Esophagus squamous epithelium (tissue), 5 donors: ENCODE measurements at regions not wholly inside any gene's neighbourhood (a gene's known extent, or its start where the extent isn't known, plus 50 kb on each side); places are given as distances from the start of the nearest gene placed in this dataset.

Experiments used
- DNase-seq: peaks from one replicate; lab custom pipeline; 2025; lab: John Stamatoyannopoulos, UW
- H3K27ac ChIP-seq, 4 donors: fragments of 200-600 bp; sonication (generic); one replicate each; pipeline ENCODE4 v1.5.1; 2016 to 2019; ENCODE audit warnings: mild to moderate bottlenecking in 1 of 4
- H3K27me3 ChIP-seq, 4 donors: fragments of 200-600 bp; sonication (generic); 1 replicate in 3 of 4; 2 replicates in 1 of 4; pipeline versions ENCODE4 v1.5.1 to v1.6.0; 2017 to 2021; ENCODE audit warnings: antibody characterized with exemption in 1 of 4
- H3K36me3 ChIP-seq, 3 donors: fragments of 200-600 bp; sonication (generic); one replicate each; pipeline ENCODE4 v1.5.1; 2016 to 2019
- H3K4me1 ChIP-seq, 3 donors: fragments of 200-600 bp; sonication (generic); one replicate each; pipeline ENCODE4 v1.5.1; 2017 to 2019
- H3K4me3 ChIP-seq, 4 donors: fragments of 200-600 bp; sonication (generic); 1 replicate in 3 of 4; 2 replicates in 1 of 4; pipeline ENCODE4 v1.5.1; 2016 to 2019; ENCODE audit warnings: mild to moderate bottlenecking in 2 of 4, moderate library complexity in 1 of 4
- H3K9me3 ChIP-seq, 3 donors: fragments of 200-600 bp; sonication (generic); one replicate each; pipeline ENCODE4 v1.5.1; 2016 to 2019
- POLR2A ChIP-seq, 4 donors: fragments of 450-650 bp; IDR thresholded peaks; one replicate each; pipeline ENCODE4 v1.6.1; 2017; ENCODE audit warnings: antibody characterized with exemption in 4 of 4, mild to moderate bottlenecking in 4 of 4, moderate library complexity in 3 of 4
- WGBS, 2 donors: methylation state at CpG; one replicate each; pipeline ENCODE4 v1.1.5; 2018; 5-methylcytosine and 5-hydroxymethylcytosine counted together
- intact Hi-C: fragments of 100-400 bp; cut with DNase I; formaldehyde crosslinking; loops from one replicate; pipeline ENCODE4 v1.15.0; 2022
- TF ChIP-seq, protein P1 (sequence below), 6 experiments: fragments of 450-650 bp in 4 of 6; fragments of 200-600 bp in 2 of 6; sonication (generic) in 2 of 6; IDR thresholded peaks; one replicate each; pipeline ENCODE4 v1.5.1; 2016 to 2019; ENCODE audit warnings: antibody characterized with exemption in 6 of 6, mild to moderate bottlenecking in 4 of 6, moderate library complexity in 4 of 6
- donor health status: DM: yes; HTN: yes; CAD: no.

- no peak overlapping the region for H3K27ac ChIP-seq
- H3K9me3 ChIP-seq = no peaks in the 10 kb centered on the region
- H3K4me3 ChIP-seq = no peak overlapping the region
- H3K4me1 ChIP-seq = no peaks in the 10 kb centered on the region
- DNase-seq = no peak
- intact Hi-C loops = no loop called here
- WGBS, 2 donors = 78 to 100% methylated on average over 1 of the region's 1 CpG
- H3K36me3 ChIP-seq = no peaks in the 10 kb centered on the region
- TF ChIP-seq, protein P1, sequence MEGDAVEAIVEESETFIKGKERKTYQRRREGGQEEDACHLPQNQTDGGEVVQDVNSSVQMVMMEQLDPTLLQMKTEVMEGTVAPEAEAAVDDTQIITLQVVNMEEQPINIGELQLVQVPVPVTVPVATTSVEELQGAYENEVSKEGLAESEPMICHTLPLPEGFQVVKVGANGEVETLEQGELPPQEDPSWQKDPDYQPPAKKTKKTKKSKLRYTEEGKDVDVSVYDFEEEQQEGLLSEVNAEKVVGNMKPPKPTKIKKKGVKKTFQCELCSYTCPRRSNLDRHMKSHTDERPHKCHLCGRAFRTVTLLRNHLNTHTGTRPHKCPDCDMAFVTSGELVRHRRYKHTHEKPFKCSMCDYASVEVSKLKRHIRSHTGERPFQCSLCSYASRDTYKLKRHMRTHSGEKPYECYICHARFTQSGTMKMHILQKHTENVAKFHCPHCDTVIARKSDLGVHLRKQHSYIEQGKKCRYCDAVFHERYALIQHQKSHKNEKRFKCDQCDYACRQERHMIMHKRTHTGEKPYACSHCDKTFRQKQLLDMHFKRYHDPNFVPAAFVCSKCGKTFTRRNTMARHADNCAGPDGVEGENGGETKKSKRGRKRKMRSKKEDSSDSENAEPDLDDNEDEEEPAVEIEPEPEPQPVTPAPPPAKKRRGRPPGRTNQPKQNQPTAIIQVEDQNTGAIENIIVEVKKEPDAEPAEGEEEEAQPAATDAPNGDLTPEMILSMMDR (IDR thresholded peaks at IDR 0.05) = no peak
- no peak for TF ChIP-seq POLR2A (IDR thresholded peaks at IDR 0.05)
- H3K27me3 ChIP-seq = no peaks in the 10 kb centered on the region
Measured at GRCh38 chrX:11949291-11949690, 189.0 kb upstream of the FRMPD4 start.

DNA sequence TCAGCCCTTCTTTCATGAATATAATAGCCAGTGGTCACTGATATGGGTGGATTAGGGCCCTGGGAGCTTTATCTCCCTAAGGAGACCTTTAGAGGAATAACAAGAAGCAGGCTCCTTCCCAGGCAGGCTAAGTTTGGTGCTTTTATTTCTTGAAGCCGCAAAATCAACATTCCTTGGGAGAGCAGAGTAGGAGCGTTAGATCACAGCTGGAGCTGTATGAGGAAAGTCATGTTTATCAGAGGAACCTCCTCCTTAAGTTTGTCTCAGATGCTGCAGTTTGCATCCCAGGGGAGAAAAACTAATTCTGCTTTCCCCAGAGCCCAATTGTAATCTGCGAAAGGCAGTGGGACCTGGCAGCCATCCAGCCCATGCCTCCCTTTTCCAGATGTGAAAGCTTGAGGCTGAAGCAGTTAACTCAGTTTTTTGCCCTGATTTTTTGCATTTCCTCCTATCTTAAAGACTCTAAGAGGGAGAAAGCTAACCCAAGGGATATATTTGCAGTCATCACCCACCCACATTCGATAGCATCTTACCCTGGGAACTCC is 186.0 kb upstream of the FRMPD4 start:
- intact Hi-C loops = no loop called here
- TF ChIP-seq, protein P1 (IDR thresholded peaks at IDR 0.05) = no peak
- no peak for TF ChIP-seq POLR2A (IDR thresholded peaks at IDR 0.05)
- no peak for DNase-seq
- 76 to 92% methylated on average over 3 to 4 of the region's 4 CpGs for WGBS, 2 donors
- H3K36me3 ChIP-seq = no peaks in the 10 kb centered on the region
- H3K27ac ChIP-seq = no peak overlapping the region
- H3K4me1 ChIP-seq = no peaks in the 10 kb centered on the region
- H3K9me3 ChIP-seq = no peaks in the 10 kb centered on the region
- no peak overlapping the region for H3K4me3 ChIP-seq
- no peaks in the 10 kb centered on the region for H3K27me3 ChIP-seq

- WGBS, 2 donors = 63 to 79% methylated on average over 2 of the region's 2 CpGs
- Histone ChIP-seq H3K36me3 (no peaks in the 10 kb centered on the region), H3K4me1 (no peaks in the 10 kb centered on the region), H3K27ac (no peak overlapping the region), H3K9me3 (no peaks in the 10 kb centered on the region), H3K4me3 (no peak overlapping the region), H3K27me3 (no peaks in the 10 kb centered on the region)
- no peak for TF ChIP-seq POLR2A (IDR thresholded peaks at IDR 0.05)
- TF ChIP-seq, protein P1 (IDR thresholded peaks at IDR 0.05) = no peak
- DNase-seq = no peak
- intact Hi-C loops = no loop called here
Measured at GRCh38 chrX:11953615-11954014, 184.7 kb upstream of the FRMPD4 start.

DNA sequence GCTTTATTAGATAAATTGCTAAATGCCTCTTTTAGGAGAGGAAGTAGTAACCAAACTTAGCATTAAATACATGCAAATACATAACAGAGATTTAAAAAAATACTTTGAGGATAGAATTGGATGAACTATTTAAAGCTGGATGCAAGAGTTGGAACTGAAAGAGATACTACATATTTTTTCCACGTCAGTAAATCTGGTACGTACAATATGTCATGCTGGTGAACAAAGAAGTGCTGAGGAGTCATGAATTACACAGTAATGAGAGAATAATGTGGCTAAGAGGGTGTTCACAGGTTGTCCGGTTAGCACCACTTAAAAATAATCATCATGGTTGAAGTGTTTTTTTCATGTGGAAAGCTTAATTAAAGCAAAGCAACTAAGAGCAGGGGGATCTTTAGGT is 184.1 kb upstream of the FRMPD4 start:
- no peaks in the 10 kb centered on the region for H3K36me3 ChIP-seq
- no peak for DNase-seq
- H3K9me3 ChIP-seq = no peaks in the 10 kb centered on the region
- H3K4me3 ChIP-seq = no peak overlapping the region
- intact Hi-C loops = no loop called here
- TF ChIP-seq, protein P1 (IDR thresholded peaks at IDR 0.05) = no peak
- no peak for TF ChIP-seq POLR2A (IDR thresholded peaks at IDR 0.05)
- WGBS, 2 donors = 64 to 66% methylated on average over 3 of the region's 3 CpGs
- no peaks in the 10 kb centered on the region for H3K27me3 ChIP-seq
- H3K27ac ChIP-seq = no peak overlapping the region
- no peaks in the 10 kb centered on the region for H3K4me1 ChIP-seq

- intact Hi-C loops = no loop called here
- DNase-seq = no peak
- TF ChIP-seq, protein P1 (IDR thresholded peaks at IDR 0.05) = no peak
- no peak for TF ChIP-seq POLR2A (IDR thresholded peaks at IDR 0.05)
- Histone ChIP-seq H3K27ac (no peak overlapping the region), H3K4me1 (no peaks in the 10 kb centered on the region), H3K9me3 (no peaks in the 10 kb centered on the region), H3K4me3 (no peak overlapping the region), H3K27me3 (no peaks in the 10 kb centered on the region), H3K36me3 (no peaks in the 10 kb centered on the region)
- WGBS, 2 donors = 80 to 90% methylated on average over 2 to 4 of the region's 4 CpGs
Measured at GRCh38 chrX:11960031-11960430, 178.2 kb upstream of the FRMPD4 start.
